Esophagus muscularis mucosa (tissue), 4 donors: ENCODE measurements at regions not wholly inside any gene's neighbourhood (a gene's known extent, or its start where the extent isn't known, plus 50 kb on each side); places are given as distances from the start of the nearest gene placed in this dataset.

ENCODE experiments used
- DNase-seq: peaks from one replicate; pipeline ENCODE4 v3.0.0-alpha.2; 2017; ENCODE audit errors: extremely low spot score
- H3K27ac ChIP-seq, 4 donors: fragments of 200-600 bp; sonication (generic); replicated peaks in 1 of 4; 1 replicate in 3 of 4; 2 replicates in 1 of 4; pipeline ENCODE4 v1.5.1; 2016 to 2019; ENCODE audit warnings: mild to moderate bottlenecking in 1 of 4
- H3K27me3 ChIP-seq, 4 donors: fragments of 200-600 bp; sonication (generic); one replicate each; pipeline versions ENCODE4 v1.5.1 to v1.6.0; 2016 to 2019
- H3K36me3 ChIP-seq, 4 donors: fragments of 200-600 bp; sonication (generic); one replicate each; pipeline ENCODE4 v1.5.1; 2016 to 2019
- H3K4me1 ChIP-seq, 4 donors: fragments of 200-600 bp; sonication (generic); one replicate each; pipeline ENCODE4 v1.5.1; 2016 to 2019
- H3K4me3 ChIP-seq, 4 donors: fragments of 200-600 bp; sonication (generic); 1 replicate in 2 of 4; 2 replicates in 2 of 4; pipeline ENCODE4 v1.5.1; 2016 to 2019; ENCODE audit warnings: mild to moderate bottlenecking in 4 of 4, moderate library complexity in 1 of 4
- H3K9me3 ChIP-seq, 4 donors: fragments of 200-600 bp; sonication (generic); 1 replicate in 3 of 4; 2 replicates in 1 of 4; pipeline ENCODE4 v1.5.1; 2016 to 2019
- EP300 ChIP-seq: sonication (generic); formaldehyde crosslinking; IDR thresholded peaks from one replicate; pipeline ENCODE4 v1.6.1; 2017; ENCODE audit warnings: antibody characterized with exemption
- POLR2A ChIP-seq: fragments of 450-650 bp; IDR thresholded peaks from one replicate; pipeline ENCODE4 v1.6.1; 2017; ENCODE audit warnings: antibody characterized with exemption, moderate library complexity, mild to moderate bottlenecking, low read depth
- POLR2AphosphoS5 ChIP-seq, 2 donors: sonication (generic); formaldehyde crosslinking; IDR thresholded peaks; one replicate each; pipeline ENCODE4 v1.6.1; 2017; ENCODE audit warnings: antibody characterized with exemption in 2 of 2
- WGBS: methylation state at CpG from one replicate; pipeline ENCODE4 v1.1.5; 2018; 5-methylcytosine and 5-hydroxymethylcytosine counted together
- intact Hi-C: fragments of 100-400 bp; cut with DNase I; formaldehyde crosslinking; loops from one replicate; pipeline ENCODE4 v1.15.1; 2023
- TF ChIP-seq, protein P1 (sequence below), 3 experiments: fragments of 200-600 bp in 2 of 3; fragments of 450-650 bp in 1 of 3; sonication (generic) in 2 of 3; IDR thresholded peaks; one replicate each; pipeline ENCODE4 v1.5.1; 2017 to 2019; ENCODE audit warnings: antibody characterized with exemption in 3 of 3, mild to moderate bottlenecking in 2 of 3, moderate library complexity in 1 of 3

DNA sequence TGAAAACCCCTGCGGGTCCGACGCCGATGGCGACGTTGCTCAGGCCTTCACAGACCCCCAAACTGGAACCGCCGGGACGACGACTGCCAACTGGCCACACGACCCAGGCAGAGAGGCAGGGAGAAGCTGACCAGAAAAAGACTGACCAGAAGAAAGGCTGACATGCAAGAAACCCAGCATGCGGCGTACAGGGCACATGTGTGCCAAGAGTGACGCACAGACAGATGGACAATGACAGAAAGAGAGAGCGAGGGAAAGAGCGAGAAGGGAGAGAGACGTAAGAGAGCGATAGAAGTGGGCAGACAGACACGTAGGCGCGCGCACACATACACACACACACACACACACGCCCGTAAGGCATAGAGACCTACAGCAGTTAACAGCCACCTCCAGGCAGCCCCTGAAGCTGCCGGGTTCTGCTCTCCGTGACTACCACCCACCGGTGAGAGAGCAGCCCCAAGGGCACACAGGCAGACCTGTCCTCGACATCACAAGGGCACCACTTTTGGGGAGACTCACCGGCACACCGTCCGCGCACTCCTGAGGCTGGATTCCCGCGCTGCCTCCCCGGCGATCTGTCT lies 67.2 kb upstream of the ZNF527 start:
- no peak for DNase-seq
- no peak for TF ChIP-seq POLR2A
- no peak for TF ChIP-seq POLR2AphosphoS5 (IDR thresholded peaks at IDR 0.05)
- no peak for TF ChIP-seq EP300
- TF ChIP-seq, protein P1, sequence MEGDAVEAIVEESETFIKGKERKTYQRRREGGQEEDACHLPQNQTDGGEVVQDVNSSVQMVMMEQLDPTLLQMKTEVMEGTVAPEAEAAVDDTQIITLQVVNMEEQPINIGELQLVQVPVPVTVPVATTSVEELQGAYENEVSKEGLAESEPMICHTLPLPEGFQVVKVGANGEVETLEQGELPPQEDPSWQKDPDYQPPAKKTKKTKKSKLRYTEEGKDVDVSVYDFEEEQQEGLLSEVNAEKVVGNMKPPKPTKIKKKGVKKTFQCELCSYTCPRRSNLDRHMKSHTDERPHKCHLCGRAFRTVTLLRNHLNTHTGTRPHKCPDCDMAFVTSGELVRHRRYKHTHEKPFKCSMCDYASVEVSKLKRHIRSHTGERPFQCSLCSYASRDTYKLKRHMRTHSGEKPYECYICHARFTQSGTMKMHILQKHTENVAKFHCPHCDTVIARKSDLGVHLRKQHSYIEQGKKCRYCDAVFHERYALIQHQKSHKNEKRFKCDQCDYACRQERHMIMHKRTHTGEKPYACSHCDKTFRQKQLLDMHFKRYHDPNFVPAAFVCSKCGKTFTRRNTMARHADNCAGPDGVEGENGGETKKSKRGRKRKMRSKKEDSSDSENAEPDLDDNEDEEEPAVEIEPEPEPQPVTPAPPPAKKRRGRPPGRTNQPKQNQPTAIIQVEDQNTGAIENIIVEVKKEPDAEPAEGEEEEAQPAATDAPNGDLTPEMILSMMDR (IDR thresholded peaks at IDR 0.05): no peak
- Histone ChIP-seq H3K9me3 (peaks cover 0 to 40% (median 14%) of the 10 kb centered on the region in 4 donors), H3K36me3 (no peaks in the 10 kb centered on the region), H3K27ac (peak overlapping the region; percentile 33 to 62 (median 59)), H3K27me3 (no peaks in the 10 kb centered on the region), H3K4me3 (peak overlapping the region; percentile 47 to 74 (median 54)), H3K4me1 (peaks cover 0 to 4% (median 0%) of the 10 kb centered on the region in 4 donors)
- 54% methylated on average over 21 of the region's 36 CpGs for WGBS
- intact Hi-C loops: no loop called here

DNA sequence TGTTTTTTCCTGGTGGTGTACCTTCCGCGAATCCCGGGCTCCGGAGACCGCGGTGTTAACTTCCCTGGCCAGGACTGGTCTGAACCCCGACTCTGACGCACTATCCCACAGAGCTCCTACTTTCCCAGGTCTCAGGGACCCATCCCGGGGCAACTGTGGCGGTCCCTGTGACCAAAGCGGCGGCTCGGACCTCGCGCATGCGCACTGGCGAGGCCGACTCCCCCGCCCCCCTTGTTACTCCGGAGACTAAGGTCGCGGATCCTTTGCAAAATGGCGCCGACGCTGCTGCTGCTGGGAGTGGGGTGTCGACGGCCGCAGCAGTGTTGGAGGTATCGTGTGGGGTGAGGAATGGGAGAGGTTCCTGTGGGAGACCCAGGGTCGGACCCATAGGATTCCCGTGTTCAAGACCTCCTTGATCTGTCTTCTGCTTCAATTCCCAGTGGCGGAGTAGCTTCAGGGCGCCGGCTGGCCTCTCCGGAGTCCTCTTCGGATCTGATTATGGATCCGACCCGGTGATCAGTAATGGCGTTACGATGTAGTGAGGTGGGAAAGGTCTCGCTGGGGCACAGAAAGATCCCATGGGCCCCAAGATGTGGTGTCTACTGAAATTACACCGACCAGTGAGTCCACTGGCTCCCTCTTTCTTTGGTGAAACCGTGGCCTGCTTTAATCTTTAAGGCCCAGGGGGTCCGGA lies 66.6 kb upstream of the ZNF527 start:
- Histone ChIP-seq H3K4me3 (peak overlapping the region; percentile 47 to 74 (median 54)), H3K4me1 (peaks cover 0 to 4% (median 0%) of the 10 kb centered on the region in 4 donors), H3K36me3 (no peaks in the 10 kb centered on the region), H3K27me3 (no peaks in the 10 kb centered on the region), H3K27ac (peak overlapping the region; percentile 33 to 62 (median 59)), H3K9me3 (peaks cover 0 to 40% (median 14%) of the 10 kb centered on the region in 4 donors)
- WGBS: 37% methylated on average over 36 of the region's 44 CpGs
- intact Hi-C loops: no loop called here
- no peak for DNase-seq
- no peak for TF ChIP-seq POLR2A
- no peak for TF ChIP-seq EP300
- peak; percentile 25 to 61 for TF ChIP-seq POLR2AphosphoS5 (IDR thresholded peaks at IDR 0.05)
- TF ChIP-seq, protein P1 (IDR thresholded peaks at IDR 0.05): no peak

DNA sequence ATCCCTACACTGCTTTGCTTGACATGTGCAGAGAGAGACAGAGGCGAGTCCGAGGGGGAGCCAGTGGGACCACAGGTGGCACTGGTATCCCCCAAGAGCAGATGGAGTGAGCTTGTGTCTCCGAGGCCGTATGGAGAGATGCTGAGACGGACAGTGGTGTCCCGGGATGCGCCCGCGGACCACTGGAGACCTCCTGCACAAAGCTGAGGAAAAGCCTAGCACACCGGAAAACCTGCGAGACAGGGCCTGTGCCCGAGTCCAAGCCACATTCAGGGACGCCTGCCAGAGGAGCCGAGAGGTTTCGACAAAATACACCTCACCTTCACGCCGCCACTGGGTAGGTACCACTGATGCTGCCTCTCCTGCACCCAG lies 66.0 kb upstream of the ZNF527 start:
- no peaks in the 10 kb centered on the region for H3K27me3 ChIP-seq
- intact Hi-C loops: no loop called here
- DNase-seq: no peak
- H3K4me1 ChIP-seq: peaks cover 0 to 4% (median 0%) of the 10 kb centered on the region in 4 donors
- TF ChIP-seq POLR2A (no peak), POLR2AphosphoS5 (IDR thresholded peaks at IDR 0.05) (no peak), EP300 (no peak)
- TF ChIP-seq, protein P1 (IDR thresholded peaks at IDR 0.05): no peak
- H3K27ac ChIP-seq: no peak overlapping the region
- peaks cover 0 to 40% (median 14%) of the 10 kb centered on the region in 4 donors for H3K9me3 ChIP-seq
- no peaks in the 10 kb centered on the region for H3K36me3 ChIP-seq
- H3K4me3 ChIP-seq: no peak overlapping the region
- WGBS: 95% methylated on average over 17 of the region's 17 CpGs

DNA sequence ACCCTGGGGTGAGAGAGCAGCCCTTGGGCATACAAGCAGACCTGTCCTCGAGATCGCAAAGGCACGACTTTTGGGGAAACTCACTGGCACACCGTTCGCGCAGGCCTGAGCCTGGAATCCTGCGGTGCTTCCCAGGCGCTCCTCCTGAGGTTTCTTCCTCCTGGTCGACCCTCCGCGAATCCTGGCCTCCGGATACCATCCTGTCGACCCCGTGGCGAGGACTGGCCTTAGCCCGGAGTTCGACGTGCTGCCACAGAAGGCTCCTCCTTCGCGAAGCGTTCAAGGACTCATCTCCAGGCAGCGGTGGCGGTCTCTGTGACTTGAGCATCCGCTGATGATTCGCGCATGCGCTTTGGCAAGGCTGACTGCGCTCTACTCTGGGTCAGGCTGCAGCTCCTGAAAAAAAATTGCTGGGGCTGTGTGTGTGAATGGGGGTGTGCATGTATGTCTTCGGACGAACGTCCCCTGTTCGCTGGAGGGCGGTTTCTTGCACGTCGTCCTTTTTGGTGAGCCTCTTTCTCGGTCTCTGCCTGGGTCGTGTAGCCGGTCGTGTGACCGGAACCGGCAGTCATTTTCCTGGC lies 64.4 kb upstream of the ZNF527 start:
- Histone ChIP-seq H3K36me3 (no peaks in the 10 kb centered on the region), H3K27ac (no peak overlapping the region), H3K4me1 (peaks cover 0 to 4% (median 0%) of the 10 kb centered on the region in 4 donors), H3K4me3 (no peak overlapping the region), H3K27me3 (no peaks in the 10 kb centered on the region), H3K9me3 (peaks cover 0 to 40% (median 14%) of the 10 kb centered on the region in 4 donors)
- no peak for DNase-seq
- TF ChIP-seq POLR2A: no peak
- no peak for TF ChIP-seq POLR2AphosphoS5 (IDR thresholded peaks at IDR 0.05)
- TF ChIP-seq, protein P1 (IDR thresholded peaks at IDR 0.05): no peak
- no peak for TF ChIP-seq EP300
- intact Hi-C loops: no loop called here
- WGBS: 93% methylated on average over 41 of the region's 41 CpGs
